Transverse colon (tissue), 4 donors: ENCODE measurements at regions not wholly inside any gene's neighbourhood (a gene's known extent, or its start where the extent isn't known, plus 50 kb on each side); places are given as distances from the start of the nearest gene placed in this dataset.

Experiments used
- DNase-seq: peaks from one replicate; pipeline ENCODE4 v3.0.0-alpha.2; 2019
- H3K27ac ChIP-seq, 4 donors: fragments of 200-600 bp; sonication (generic); 2 replicates each; pipeline ENCODE4 v1.5.1; 2016 to 2018; ENCODE audit warnings: inconsistent platforms in 4 of 4
- H3K27me3 ChIP-seq: fragments of 200-600 bp; sonication (generic); 2 replicates; pipeline ENCODE4 v1.5.1; 2017; ENCODE audit warnings: inconsistent platforms
- H3K36me3 ChIP-seq, 4 donors: fragments of 200-600 bp; sonication (generic); 2 replicates each; pipeline ENCODE4 v1.5.1; 2017 to 2019; ENCODE audit warnings: inconsistent platforms in 4 of 4
- H3K4me1 ChIP-seq, 4 donors: fragments of 200-600 bp; sonication (generic); 2 replicates each; pipeline ENCODE4 v1.5.1; 2017 to 2020; ENCODE audit warnings: inconsistent platforms in 4 of 4
- H3K4me3 ChIP-seq, 4 donors: fragments of 200-600 bp; sonication (generic); 1 replicate in 1 of 4; 2 replicates in 3 of 4; pipeline versions ENCODE4 v1.5.1 to v1.6.1; 2017 to 2019; ENCODE audit warnings: inconsistent platforms in 4 of 4
- H3K9me3 ChIP-seq, 2 donors: fragments of 200-600 bp; sonication (generic); 2 replicates each; pipeline ENCODE4 v1.5.1; 2017 to 2019; ENCODE audit warnings: inconsistent platforms in 2 of 2
- EP300 ChIP-seq: sonication (generic); formaldehyde crosslinking; IDR thresholded peaks from one replicate; pipeline ENCODE4 v1.6.1; 2017; ENCODE audit warnings: antibody characterized with exemption, low read depth
- POLR2A ChIP-seq: fragments of 450-650 bp; IDR thresholded peaks from one replicate; pipeline ENCODE4 v1.6.1; 2016; ENCODE audit warnings: antibody characterized with exemption, mild to moderate bottlenecking, moderate library complexity
- POLR2AphosphoS5 ChIP-seq, 3 donors: sonication (generic); formaldehyde crosslinking; IDR thresholded peaks; one replicate each; pipeline ENCODE4 v1.6.1; 2016; ENCODE audit warnings: antibody characterized with exemption in 3 of 3
- WGBS, 2 donors: methylation state at CpG; one replicate each; pipeline ENCODE4 v1.1.5; 2018; ENCODE audit warnings: low coverage in 1 of 2; 5-methylcytosine and 5-hydroxymethylcytosine counted together
- in situ Hi-C, 4 donors: fragments of 200-750 bp; cut with MboI; loops; one replicate each; pipeline versions ENCODE4 v1.15.0 to v1.15.1; 2017; ENCODE audit warnings: low sequenced_read_pairs in 3 of 4, low pct_ligation_motif_present in 1 of 4, low pct_unique_long_range_greater_than_20kb in 1 of 4
- intact Hi-C: fragments of 100-400 bp; cut with DNase I; formaldehyde crosslinking; loops from one replicate; pipeline ENCODE4 v1.15.1; 2023; ENCODE audit warnings: low total_unique reads
- TF ChIP-seq, protein P1 (sequence below), 5 experiments: fragments of 200-600 bp in 3 of 5; fragments of 450-650 bp in 2 of 5; sonication (generic) in 3 of 5; IDR thresholded peaks; 1 replicate in 2 of 5; 2 replicates in 3 of 5; pipeline ENCODE4 v1.5.1; 2016 to 2017; ENCODE audit warnings: antibody characterized with exemption in 5 of 5, inconsistent platforms in 3 of 5, mild to moderate bottlenecking in 2 of 5, moderate library complexity in 1 of 5

- no peaks in the 10 kb centered on the region for H3K36me3 ChIP-seq
- 88 to 100% methylated on average over 2 of the region's 2 CpGs for WGBS, 2 donors
- H3K27ac ChIP-seq = no peak overlapping the region
- no peak overlapping the region for H3K4me3 ChIP-seq
- no peaks in the 10 kb centered on the region for H3K27me3 ChIP-seq
- H3K4me1 ChIP-seq = no peaks in the 10 kb centered on the region
- TF ChIP-seq EP300 (no peak), POLR2A (no peak), POLR2AphosphoS5 (IDR thresholded peaks at IDR 0.05) (no peak)
- TF ChIP-seq, protein P1, sequence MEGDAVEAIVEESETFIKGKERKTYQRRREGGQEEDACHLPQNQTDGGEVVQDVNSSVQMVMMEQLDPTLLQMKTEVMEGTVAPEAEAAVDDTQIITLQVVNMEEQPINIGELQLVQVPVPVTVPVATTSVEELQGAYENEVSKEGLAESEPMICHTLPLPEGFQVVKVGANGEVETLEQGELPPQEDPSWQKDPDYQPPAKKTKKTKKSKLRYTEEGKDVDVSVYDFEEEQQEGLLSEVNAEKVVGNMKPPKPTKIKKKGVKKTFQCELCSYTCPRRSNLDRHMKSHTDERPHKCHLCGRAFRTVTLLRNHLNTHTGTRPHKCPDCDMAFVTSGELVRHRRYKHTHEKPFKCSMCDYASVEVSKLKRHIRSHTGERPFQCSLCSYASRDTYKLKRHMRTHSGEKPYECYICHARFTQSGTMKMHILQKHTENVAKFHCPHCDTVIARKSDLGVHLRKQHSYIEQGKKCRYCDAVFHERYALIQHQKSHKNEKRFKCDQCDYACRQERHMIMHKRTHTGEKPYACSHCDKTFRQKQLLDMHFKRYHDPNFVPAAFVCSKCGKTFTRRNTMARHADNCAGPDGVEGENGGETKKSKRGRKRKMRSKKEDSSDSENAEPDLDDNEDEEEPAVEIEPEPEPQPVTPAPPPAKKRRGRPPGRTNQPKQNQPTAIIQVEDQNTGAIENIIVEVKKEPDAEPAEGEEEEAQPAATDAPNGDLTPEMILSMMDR (IDR thresholded peaks at IDR 0.05) = no peak
- intact Hi-C loops (no loop called here), in situ Hi-C loops (no loop called here)
- no peak for DNase-seq
- no peaks in the 10 kb centered on the region for H3K9me3 ChIP-seq
Measured at GRCh38 chr3:150328654-150329040, 79.5 kb upstream of the TSC22D2 start.

- H3K4me3 ChIP-seq = no peak overlapping the region
- H3K27me3 ChIP-seq = no peaks in the 10 kb centered on the region
- no peaks in the 10 kb centered on the region for H3K9me3 ChIP-seq
- no peak overlapping the region for H3K27ac ChIP-seq
- TF ChIP-seq, protein P1 (IDR thresholded peaks at IDR 0.05) = no peak
- no peak for TF ChIP-seq POLR2A
- no peak for TF ChIP-seq POLR2AphosphoS5 (IDR thresholded peaks at IDR 0.05)
- TF ChIP-seq EP300 = no peak
- 86 to 95% methylated on average over 8 to 13 of the region's 13 CpGs for WGBS, 2 donors
- in situ Hi-C loops = no loop called here
- DNase-seq = no peak
- intact Hi-C loops = no loop called here
- no peaks in the 10 kb centered on the region for H3K4me1 ChIP-seq
- H3K36me3 ChIP-seq = no peaks in the 10 kb centered on the region
Measured at GRCh38 chr3:150327678-150328653, 80.1 kb upstream of the TSC22D2 start.

DNA sequence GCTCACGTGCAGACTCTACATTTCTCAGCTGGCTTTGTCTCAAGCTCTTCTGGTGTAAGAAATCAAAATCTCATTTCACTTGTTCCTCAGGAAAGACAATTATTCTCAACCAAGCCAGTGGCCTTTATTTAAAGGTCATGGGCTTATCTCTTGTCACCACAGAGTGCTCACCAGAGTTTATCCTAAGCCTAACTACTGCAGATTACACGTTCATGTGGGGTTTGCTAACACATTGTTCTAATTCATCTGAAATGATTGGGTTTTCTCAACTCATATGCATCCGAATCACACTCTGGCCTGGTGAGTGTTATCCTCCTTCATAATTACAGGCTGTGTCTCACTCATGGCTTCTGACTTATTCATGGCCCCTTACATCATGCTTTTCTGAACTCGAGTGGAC is 83.3 kb upstream of the TSC22D2 start:
- Histone ChIP-seq H3K4me1 (no peaks in the 10 kb centered on the region), H3K27me3 (no peaks in the 10 kb centered on the region), H3K4me3 (no peak overlapping the region), H3K9me3 (no peaks in the 10 kb centered on the region), H3K36me3 (no peaks in the 10 kb centered on the region), H3K27ac (no peak overlapping the region)
- no peak for DNase-seq
- in situ Hi-C loops = no loop called here
- WGBS, 2 donors = 73 to 77% methylated on average over 2 to 4 of the region's 4 CpGs
- intact Hi-C loops = no loop called here
- TF ChIP-seq POLR2AphosphoS5 (IDR thresholded peaks at IDR 0.05) = no peak
- TF ChIP-seq, protein P1 (IDR thresholded peaks at IDR 0.05) = no peak
- no peak for TF ChIP-seq EP300
- no peak for TF ChIP-seq POLR2A

GRCh38 chr3:150324245-150324644 is 83.9 kb upstream of the TSC22D2 start:
- no peak for TF ChIP-seq POLR2AphosphoS5 (IDR thresholded peaks at IDR 0.05)
- no peak for TF ChIP-seq POLR2A
- TF ChIP-seq, protein P1 (IDR thresholded peaks at IDR 0.05) = no peak
- no peak for TF ChIP-seq EP300
- Histone ChIP-seq H3K9me3 (no peaks in the 10 kb centered on the region), H3K36me3 (no peaks in the 10 kb centered on the region), H3K27me3 (no peaks in the 10 kb centered on the region), H3K4me3 (no peak overlapping the region), H3K4me1 (no peaks in the 10 kb centered on the region), H3K27ac (no peak overlapping the region)
- no peak for DNase-seq
- in situ Hi-C loops = no loop called here
- intact Hi-C loops = no loop called here
- 76 to 84% methylated on average over 3 of the region's 3 CpGs for WGBS, 2 donors
